B cell (primary cell): ENCODE measurements at regions not wholly inside any gene's neighbourhood (a gene's known extent, or its start where the extent isn't known, plus 50 kb on each side); places are given as distances from the start of the nearest gene placed in this dataset.
"Not testable (repeated sequence)": the region's sequence is repeated elsewhere in the genome, so short reads cannot be mapped to it uniquely, and the experiment has no call there.

Experiments used
- ATAC-seq: fragments of 200-7000 bp; cut with Tn5 transposase; one replicate; pipeline ENCODE4 v1.10.0; 2021; ENCODE audit warnings: low read depth, mild to moderate bottlenecking, moderate number of reproducible peaks, moderate library complexity
- CTCF ChIA-PET: fragments of 350-600 bp; sonication (Branson Sonifier 250); formaldehyde crosslinking; loops from one replicate; lab custom pipeline; 2021; ENCODE audit warnings: antibody characterized with exemption, inconsistent platforms; lab: Charles Lee
- POLR2A ChIA-PET: fragments of 350-600 bp; sonication (Branson Sonifier 250); formaldehyde crosslinking; loops from one replicate; lab custom pipeline; 2021; ENCODE audit warnings: antibody characterized with exemption; lab: Charles Lee
- DNase-seq: peaks from one replicate; pipeline ENCODE4 v3.0.0; 2013
- H2AFZ ChIP-seq: 2 replicates; pipeline ENCODE4 v1.6.1; 2012; ENCODE audit warnings: mild to moderate bottlenecking, low read depth, low read length; ENCODE audit not compliant: insufficient read depth, poor library complexity, severe bottlenecking
- H3K27ac ChIP-seq, 2 donors: 1 replicate in 1 of 2; 2 replicates in 1 of 2; pipeline ENCODE4 v1.5.1; 2012 to 2013; ENCODE audit warnings: low read length in 2 of 2, mild to moderate bottlenecking in 2 of 2, moderate library complexity in 1 of 2
- H3K27me3 ChIP-seq, 4 experiments: fragments of 200-600 bp in 1 of 4; sonication (generic) in 1 of 4; replicated peaks in 1 of 4; 1 replicate in 2 of 4; 2 replicates in 2 of 4; pipeline versions ENCODE4 v1.6.1 to v1.7.0; 2013 to 2016; ENCODE audit warnings: low read length in 3 of 4, mild to moderate bottlenecking in 2 of 4, mixed read lengths in 1 of 4, moderate library complexity in 1 of 4; ENCODE audit not compliant: insufficient read depth in 4 of 4, control insufficient read depth in 3 of 4; ENCODE audit errors: control extremely low read depth in 1 of 4
- H3K36me3 ChIP-seq, 2 experiments: replicated peaks in 1 of 2; 1 replicate in 1 of 2; 2 replicates in 1 of 2; pipeline versions ENCODE4 v1.6.1 to v1.7.1; 2013; ENCODE audit warnings: low read length in 1 of 2; ENCODE audit not compliant: insufficient read depth in 2 of 2, control insufficient read depth in 1 of 2; ENCODE audit errors: control extremely low read depth in 1 of 2, extremely low read depth in 1 of 2
- H3K4me1 ChIP-seq, 2 donors: fragments of 200-600 bp in 1 of 2; sonication (generic) in 1 of 2; 1 replicate in 1 of 2; 2 replicates in 1 of 2; pipeline versions ENCODE4 v1.5.1 to v1.6.1; 2013 to 2017; ENCODE audit warnings: low read length in 2 of 2; ENCODE audit not compliant: control insufficient read depth in 2 of 2, insufficient read depth in 2 of 2
- H3K4me2 ChIP-seq: replicated peaks from 2 replicates; pipeline ENCODE3; 2012; ENCODE audit warnings: mild to moderate bottlenecking, low read depth, low read length; ENCODE audit not compliant: poor library complexity, severe bottlenecking
- H3K4me3 ChIP-seq, 5 experiments: fragments of 200-600 bp in 1 of 5; sonication (generic) in 1 of 5; 1 replicate in 3 of 5; 2 replicates in 2 of 5; pipeline versions ENCODE4 v1.5.1 to v1.7.0; 2011 to 2016; ENCODE audit warnings: low read length in 4 of 5, mild to moderate bottlenecking in 4 of 5, low read depth in 2 of 5, control low read depth in 1 of 5, moderate library complexity in 1 of 5; ENCODE audit not compliant: insufficient read depth in 1 of 5; ENCODE audit errors: control extremely low read depth in 1 of 5, extremely low read depth in 1 of 5
- H3K79me2 ChIP-seq: fragments of 200-600 bp; sonication (generic); one replicate; pipeline ENCODE4 v1.6.0; 2016; ENCODE audit warnings: low read length; ENCODE audit not compliant: control insufficient read depth, insufficient read depth
- H3K9ac ChIP-seq: fragments of 200-600 bp; sonication (generic); 2 replicates; pipeline ENCODE4 v1.6.1; 2017; ENCODE audit warnings: mild to moderate bottlenecking, low read length, moderate library complexity
- H3K9me3 ChIP-seq, 3 donors: one replicate each; pipeline versions ENCODE4 v1.6.1 to v1.7.1; 2013; ENCODE audit warnings: low read length in 2 of 3; ENCODE audit not compliant: control insufficient read depth in 2 of 3, insufficient read depth in 1 of 3; ENCODE audit errors: control extremely low read depth in 1 of 3
- H4K20me1 ChIP-seq: 2 replicates; pipeline ENCODE4 v1.6.0; 2012; ENCODE audit warnings: mild to moderate bottlenecking, low read length; ENCODE audit not compliant: insufficient read depth, control insufficient read depth, poor library complexity, severe bottlenecking
- H3K27ac Mint-ChIP-seq: one replicate; pipeline ENCODE4 v1.8.0; 2021; ENCODE audit warnings: mixed read lengths
- H3K27me3 Mint-ChIP-seq: one replicate; pipeline ENCODE4 v1.8.0; 2021; ENCODE audit warnings: mixed read lengths
- H3K4me1 Mint-ChIP-seq: one replicate; pipeline ENCODE4 v1.8.0; 2021; ENCODE audit warnings: mixed read lengths
- H3K4me3 Mint-ChIP-seq: one replicate; pipeline ENCODE4 v1.8.0; 2021; ENCODE audit warnings: mixed read lengths
- H3K9me3 Mint-ChIP-seq: one replicate; pipeline ENCODE4 v1.8.0; 2022; ENCODE audit warnings: mixed read lengths; ENCODE audit not compliant: insufficient read depth
- CTCF ChIP-seq: fragments of 200-600 bp; IDR thresholded peaks from one replicate; pipeline ENCODE4 v1.8.0; 2022; ENCODE audit warnings: antibody characterized with exemption, mild to moderate bottlenecking
- EZH2 ChIP-seq: IDR thresholded peaks from 2 replicates; pipeline ENCODE4 v1.6.1; 2012; ENCODE audit warnings: borderline replicate concordance, low read depth, mild to moderate bottlenecking, moderate library complexity, low read length; ENCODE audit not compliant: insufficient read depth, poor library complexity, severe bottlenecking
- WGBS: methylation state at CpG from one replicate; pipeline ENCODE4 v1.1.5; 2013; ENCODE audit warnings: missing lambda C conversion rate; ENCODE audit not compliant: insufficient coverage; 5-methylcytosine and 5-hydroxymethylcytosine counted together
- intact Hi-C: fragments of 100-400 bp; cut with micrococcal nuclease; formaldehyde crosslinking; loops from one replicate; pipeline ENCODE4 v1.10.0; 2022

GRCh38 chr6:67768972-67769371 is 866.1 kb upstream of the ADGRB3 start:
- Histone ChIP-seq H3K79me2 (no peaks in the 10 kb centered on the region), H3K4me1 (no peaks in the 10 kb centered on the region), H4K20me1 (no peaks in the 10 kb centered on the region), H3K27me3 (no peaks in the 10 kb centered on the region), H3K9me3 (no peaks in the 10 kb centered on the region), H3K27ac (no peak overlapping the region), H3K36me3 (no peaks in the 10 kb centered on the region), H3K4me3 (no peak overlapping the region), H3K4me2 (no peak overlapping the region), H2AFZ (no peak overlapping the region), H3K9ac (no peak overlapping the region)
- intact Hi-C loops: no loop called here
- DNase-seq: no peak
- CTCF ChIA-PET: no interaction called here
- no peaks in the 10 kb centered on the region for H3K4me1 Mint-ChIP-seq
- no peaks in the 10 kb centered on the region for H3K9me3 Mint-ChIP-seq
- POLR2A ChIA-PET: no interaction called here
- no peak overlapping the region for H3K4me3 Mint-ChIP-seq
- no peak overlapping the region for H3K27ac Mint-ChIP-seq
- TF ChIP-seq EZH2 (no peak), CTCF (no peak)
- no peak for ATAC-seq
- H3K27me3 Mint-ChIP-seq: no peaks in the 10 kb centered on the region

DNA sequence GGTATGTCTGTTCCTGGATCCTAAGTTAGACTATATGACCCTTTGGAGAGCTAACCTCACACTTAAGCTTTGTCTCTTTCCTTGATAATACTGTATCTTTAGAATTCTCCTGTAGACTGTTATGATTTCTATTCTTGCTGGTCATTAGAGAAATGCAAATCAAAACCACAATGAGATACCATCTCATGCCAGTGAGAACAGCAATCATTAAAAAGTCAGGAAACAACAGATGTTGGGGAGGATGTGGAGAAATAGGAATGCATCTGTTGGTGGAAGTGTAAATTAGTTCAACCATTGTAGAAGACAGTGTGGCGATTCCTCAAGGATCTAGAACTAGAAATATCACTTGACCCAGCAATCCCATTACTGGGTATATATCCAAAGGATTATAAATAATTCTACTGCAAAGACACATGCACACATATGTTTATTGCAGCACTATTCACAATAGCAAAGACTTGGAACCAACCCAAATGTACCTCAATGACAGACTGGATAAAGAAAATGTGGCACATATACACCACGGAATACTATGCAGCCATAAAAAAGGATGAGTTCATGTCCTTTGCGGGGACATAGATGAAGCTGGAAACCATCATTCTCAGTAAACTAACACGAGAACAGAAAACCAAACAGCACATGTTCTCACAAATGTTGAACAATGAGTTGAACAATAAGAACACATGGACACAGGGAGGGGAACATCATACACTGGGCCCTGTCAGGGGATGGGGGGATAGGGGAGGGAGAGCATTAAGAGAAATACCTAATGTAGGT is 867.8 kb upstream of the ADGRB3 start:
- ATAC-seq, H3K27ac ChIP-seq, H4K20me1 ChIP-seq, H3K79me2 ChIP-seq, H3K36me3 ChIP-seq, H3K9me3 Mint-ChIP-seq, H3K27me3 Mint-ChIP-seq, intact Hi-C loops, H3K4me1 ChIP-seq, H3K4me3 ChIP-seq, H3K9ac ChIP-seq, H2AFZ ChIP-seq, POLR2A ChIA-PET, H3K27me3 ChIP-seq, H3K4me2 ChIP-seq, H3K4me3 Mint-ChIP-seq, DNase-seq, H3K27ac Mint-ChIP-seq, H3K4me1 Mint-ChIP-seq, H3K9me3 ChIP-seq: not testable (repeated sequence)
- CTCF ChIA-PET: interaction anchor here (1.1 kb wide), 1 partner anchor 9 kb away, joined by 3 read pairs; no protein-coding TSS in a partner anchor
- no CpG with 5 or more reads among the region's 4 CpGs for whole genome bisulfite sequencing
